Ammon's horn (tissue), 1 donor: ENCODE measurements at regions not wholly inside any gene's neighbourhood (a gene's known extent, or its start where the extent isn't known, plus 50 kb on each side); places are given as distances from the start of the nearest gene placed in this dataset.
A peak's percentile ranks its signal among the peaks of the same experiment; 100 is the strongest.
"Not testable (repeated sequence)": the region's sequence is repeated elsewhere in the genome, so short reads cannot be mapped to it uniquely, and the experiment has no call there.

ENCODE experiments used
- DNase-seq: peaks from one replicate; pipeline ENCODE4 v3.0.0-alpha.2; 2016; ENCODE audit warnings: low spot score

DNA sequence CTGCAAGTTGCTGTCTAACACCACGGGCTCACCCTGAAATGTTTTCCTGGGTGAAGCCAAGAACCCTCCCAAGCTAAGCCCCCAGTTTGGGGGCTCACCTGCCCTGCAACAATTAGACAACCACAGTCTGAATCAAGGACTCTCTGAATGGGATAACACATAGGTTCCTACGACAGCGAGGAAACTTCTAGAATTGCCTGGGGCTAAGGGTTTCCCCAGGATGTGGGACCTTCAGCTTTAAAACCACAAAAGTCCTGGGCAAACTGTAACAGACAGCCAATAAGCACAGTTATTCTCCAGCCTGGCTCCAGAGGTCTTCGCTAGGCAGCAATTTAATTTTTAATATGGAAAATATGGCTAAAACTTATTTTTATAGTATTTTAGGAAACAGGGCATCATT, 162.6 kb downstream of the PRKX start:
- no peak for DNase-seq

DNA sequence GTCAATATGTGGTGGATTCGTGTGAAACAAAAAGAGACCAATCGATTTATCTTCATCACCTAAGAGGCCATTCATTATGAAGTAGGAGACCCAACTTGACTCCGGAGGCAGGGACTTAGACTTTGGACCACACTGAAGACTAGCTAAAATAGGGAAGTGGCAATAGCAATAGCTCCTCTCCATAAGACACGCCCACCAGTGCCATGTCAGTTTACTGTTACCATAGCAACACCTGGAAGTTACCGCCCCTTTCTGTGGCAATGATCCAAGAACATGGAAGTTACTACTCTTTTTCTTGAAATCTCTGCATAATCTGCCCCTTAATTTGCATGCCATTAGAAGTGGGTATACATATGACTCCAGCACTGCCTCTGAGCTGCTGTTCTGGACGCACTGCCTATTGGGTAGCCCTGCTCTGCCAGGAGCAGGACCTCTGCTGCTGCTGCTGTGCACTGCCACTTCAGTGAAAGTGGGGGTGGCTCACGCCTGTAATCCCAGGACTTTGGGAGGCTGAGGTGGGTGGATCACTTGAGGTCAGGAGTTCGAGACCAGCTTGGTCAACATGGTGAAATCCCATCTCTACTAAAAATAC, 163.2 kb downstream of the PRKX start:
- DNase-seq: no peak

DNA sequence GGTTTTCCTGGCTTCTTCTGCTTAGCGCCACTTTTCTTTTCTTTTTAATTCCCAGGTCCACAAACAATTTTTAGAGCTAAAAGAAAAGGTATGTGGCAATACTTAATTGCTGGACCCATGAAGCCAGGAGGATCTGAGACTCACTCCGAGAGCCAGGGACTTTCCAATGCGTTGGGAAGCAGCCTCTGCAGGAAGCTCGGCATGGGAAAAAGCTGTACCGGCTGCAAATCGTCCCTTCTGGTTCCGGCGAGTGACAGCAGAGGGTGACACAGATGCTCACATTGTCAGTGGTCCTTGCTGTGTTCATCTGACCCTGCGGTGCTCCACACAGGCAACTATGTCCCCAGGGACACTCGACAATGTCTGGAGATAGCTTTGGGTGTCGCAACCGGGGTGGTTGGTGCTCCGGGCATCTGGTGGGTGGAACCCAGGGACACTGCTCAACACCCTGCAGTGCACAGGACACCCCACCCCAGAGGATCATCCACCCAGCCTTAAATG, 164.0 kb downstream of the PRKX start:
- DNase-seq: peak; percentile 5

DNA sequence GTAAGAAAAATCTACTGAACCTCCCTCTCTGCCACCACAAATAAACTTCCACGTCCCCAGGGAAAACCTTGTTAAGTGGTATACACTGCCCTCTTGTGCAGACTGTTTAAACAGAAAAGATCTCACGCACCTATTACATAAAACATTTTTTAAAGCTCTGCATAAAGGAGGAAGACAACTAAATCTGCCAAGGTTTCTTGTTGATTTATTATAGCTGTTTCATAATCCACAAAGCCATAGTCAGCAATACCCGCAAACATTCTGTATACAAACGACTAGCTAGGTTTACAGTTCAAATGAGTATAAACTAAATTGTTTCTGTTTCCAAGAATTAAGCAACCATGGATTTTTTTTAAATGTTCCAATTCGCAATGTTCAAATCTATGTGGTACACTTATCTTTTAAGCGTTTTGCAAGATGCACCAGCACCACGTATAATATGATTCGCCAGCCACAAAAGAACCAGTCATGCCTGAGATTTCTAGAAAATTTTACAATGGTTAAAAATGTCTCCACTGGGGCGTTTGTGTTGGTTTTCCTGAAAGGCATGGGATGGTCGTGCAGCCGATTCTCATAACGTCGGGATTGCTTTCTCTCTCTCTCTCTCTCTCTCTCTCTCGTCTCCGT, 164.6 kb downstream of the PRKX start:
- peak; percentile 22 for DNase-seq

DNA sequence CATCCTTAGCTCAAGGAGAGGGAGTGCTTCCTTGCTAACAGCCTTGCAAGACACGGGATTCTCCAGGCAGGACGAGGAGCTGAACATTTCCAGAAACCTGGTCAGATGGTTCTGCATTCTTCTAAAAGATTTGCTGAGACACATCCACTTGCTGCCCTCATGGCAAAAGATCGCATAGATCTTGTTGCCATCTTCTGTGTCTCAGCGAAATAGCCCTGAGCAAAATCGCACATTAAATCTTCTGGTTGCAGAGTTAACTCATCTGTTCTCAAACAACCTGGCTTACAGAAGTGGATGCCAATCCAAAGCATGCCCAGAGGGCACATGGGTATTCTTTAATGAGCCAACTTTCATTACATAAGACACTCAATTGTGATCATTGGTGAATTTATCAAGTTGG, 167.5 kb downstream of the PRKX start:
- DNase-seq: no peak

DNA sequence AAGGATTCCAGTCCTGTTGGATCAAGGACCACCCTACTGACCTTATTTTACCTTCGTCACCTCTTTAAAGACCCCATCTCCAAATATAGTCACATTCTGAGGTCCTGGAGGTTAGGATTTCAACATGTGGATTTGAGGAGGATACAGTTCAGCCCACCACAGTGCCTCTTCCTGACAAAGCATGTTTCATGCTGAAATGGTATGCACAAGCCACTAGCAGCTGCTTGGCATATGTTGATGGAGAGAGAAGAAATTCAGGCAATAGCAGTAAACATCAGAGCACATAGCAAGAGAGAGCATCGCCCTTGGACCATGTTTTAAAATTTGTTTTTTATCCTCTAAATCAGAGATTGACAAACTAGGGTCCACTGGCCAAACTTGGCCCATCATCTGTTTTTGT, 172.1 kb downstream of the PRKX start:
- DNase-seq: no peak

DNA sequence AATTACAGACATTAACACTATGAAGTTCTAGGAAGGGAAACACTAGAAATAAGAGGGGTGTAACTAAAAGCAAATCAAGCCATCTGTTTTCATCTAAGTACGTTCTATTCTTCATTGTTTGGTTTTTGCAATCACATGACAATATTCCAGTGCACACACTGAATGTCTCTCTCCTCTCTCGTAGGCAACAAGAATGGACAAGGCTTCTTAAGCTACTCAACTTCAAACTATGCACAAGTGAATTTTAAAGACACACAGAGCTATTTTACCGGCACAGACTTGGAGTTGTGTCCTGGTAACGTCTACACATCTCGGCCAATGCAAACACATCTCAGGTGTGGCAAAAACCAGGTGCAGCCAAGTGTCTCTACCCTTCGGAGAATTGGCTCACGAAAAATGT, 173.3 kb downstream of the PRKX start:
- DNase-seq: no peak

DNA sequence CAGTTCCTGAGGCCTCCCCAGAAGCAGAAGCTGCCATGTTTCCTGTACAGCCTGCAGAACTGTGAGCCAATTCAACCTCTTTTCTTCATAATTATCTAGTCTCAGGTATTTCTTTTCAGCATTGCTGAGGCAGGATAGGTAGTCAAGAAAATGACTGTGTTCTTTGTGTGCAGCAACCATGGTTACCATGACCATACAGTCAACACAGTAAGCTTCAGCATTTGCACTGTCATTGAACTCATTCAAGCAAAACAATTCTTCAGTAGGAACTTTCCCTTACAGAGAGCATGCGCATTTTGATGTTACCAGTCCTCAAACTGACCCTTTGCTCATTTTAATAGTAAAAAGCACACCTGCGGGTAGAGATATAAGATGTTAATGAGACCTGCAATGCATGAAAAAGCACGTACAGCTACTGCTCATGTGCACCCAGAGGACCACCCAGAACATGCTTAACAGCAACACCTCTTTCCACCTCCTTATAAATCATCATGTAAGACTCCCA, 180.8 kb downstream of the PRKX start:
- DNase-seq: no peak

DNA sequence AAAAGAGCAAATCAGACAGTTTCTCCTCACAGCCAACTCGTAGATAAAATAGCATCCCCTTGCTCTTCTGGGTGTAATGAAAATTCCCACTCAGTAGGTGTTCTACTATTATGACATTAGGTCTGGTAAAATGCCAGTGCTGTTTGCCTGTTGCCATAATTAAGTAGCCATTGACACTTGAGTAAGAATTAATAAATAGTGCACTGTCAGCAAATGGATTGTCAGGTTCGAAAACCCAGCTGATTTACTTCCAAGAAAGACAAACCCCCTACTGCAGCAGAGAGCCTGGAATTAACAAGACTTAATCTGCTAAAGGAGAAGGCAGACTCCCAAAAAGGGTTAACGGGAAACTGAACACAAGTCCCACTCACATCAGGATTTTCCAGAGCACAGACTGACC, 182.0 kb downstream of the PRKX start:
- DNase-seq: not testable (repeated sequence)

DNA sequence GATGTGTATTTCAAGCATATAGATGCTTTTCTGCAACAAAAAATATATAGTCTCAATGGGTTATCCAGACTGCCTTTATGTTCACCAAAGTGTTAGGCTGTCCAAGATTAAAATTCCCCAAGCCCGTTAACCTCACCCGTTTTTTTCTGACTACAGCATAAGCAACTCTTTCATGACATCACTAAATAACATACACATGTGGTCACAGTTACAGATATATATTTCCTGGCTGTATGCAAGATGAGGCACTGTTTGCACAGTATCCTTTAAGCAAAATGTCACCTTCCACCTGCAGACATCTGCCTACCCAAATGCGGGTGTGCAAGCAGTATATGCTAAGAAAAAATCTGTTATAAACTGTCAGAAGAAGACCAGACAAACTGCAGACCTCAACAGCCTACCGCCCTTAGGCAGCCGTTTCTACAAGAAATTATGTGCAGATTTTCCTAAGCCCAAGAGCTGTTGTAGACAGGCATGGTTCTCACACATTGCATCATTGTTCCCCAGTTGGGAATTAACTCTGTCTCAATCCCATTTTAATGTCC, 183.1 kb upstream of the MXRA5 start:
- no peak for DNase-seq

DNA sequence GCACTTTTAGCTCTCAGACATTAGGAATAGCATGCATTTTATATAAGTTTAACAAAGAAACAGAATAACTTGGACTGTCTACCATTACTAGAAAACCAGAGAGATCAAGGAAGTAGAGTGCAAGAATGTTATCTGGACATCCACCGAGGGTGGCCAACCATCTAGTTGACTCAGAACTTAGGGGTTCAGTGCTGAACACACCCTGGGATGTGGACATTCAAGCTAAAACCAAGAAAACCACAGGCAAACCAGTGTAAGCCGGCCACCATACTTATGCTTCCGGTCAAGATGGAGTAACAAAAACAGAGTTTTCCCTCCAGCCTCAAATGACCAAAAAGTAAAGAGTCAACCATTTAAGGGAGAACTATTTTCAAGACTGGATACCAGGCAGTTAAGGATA, 181.4 kb upstream of the MXRA5 start:
- DNase-seq: no peak

DNA sequence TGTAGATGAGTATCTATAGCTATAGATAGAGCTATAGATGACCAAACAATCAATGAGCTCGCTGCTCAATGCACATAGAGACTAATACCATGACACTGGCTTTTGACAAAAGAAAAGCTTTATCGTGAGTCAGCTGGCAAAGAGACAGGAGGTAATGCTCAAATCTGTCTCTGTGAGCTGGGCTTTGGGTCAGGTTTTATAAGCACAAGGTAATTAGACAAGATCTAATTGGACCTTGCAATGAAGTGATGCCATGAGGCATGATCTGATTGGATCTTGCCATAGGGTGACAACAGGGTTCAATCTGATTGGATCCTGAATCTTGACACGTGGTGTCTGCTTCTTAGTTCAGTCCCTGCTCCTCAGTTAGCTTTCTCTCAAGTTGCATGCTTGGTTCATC, 180.7 kb upstream of the MXRA5 start:
- DNase-seq: no peak

DNA sequence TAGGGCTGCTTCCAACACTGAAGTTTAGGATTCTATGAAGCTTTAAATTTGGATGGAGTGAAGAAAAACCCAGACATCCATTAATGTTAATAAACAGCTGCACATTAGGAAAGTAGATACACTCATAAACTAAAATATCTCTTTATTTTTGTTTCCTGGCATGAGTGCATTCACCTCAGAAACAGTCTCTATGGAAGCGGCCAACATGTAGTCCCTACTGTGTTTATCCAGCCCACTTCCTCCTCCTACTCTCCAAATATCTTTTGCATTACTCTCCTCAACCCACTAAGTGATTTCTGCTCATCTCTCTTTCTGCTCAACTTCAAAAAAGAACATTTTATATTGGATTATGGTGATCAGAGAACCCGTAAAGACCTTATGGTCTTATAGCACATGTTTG, 180.3 kb upstream of the MXRA5 start:
- DNase-seq: no peak

DNA sequence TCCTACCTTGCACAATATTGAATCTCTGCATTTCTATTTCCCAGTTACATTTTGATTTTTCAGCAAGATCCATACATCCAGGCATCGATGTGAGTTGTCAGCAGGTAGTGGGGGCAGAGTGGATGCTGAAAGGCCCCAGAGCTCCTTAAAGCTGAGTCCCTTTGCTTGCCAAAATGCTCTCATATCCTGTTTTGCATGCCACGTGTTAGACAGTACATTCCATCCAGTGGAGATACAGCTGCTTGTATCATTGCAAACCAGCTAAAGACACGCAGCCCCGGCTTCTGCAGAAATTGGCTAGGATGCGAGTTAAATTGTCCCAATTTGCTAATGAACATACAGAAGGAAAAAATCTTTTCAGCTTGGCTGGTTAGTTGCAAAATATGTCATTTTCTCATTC, 179.6 kb upstream of the MXRA5 start:
- no peak for DNase-seq

DNA sequence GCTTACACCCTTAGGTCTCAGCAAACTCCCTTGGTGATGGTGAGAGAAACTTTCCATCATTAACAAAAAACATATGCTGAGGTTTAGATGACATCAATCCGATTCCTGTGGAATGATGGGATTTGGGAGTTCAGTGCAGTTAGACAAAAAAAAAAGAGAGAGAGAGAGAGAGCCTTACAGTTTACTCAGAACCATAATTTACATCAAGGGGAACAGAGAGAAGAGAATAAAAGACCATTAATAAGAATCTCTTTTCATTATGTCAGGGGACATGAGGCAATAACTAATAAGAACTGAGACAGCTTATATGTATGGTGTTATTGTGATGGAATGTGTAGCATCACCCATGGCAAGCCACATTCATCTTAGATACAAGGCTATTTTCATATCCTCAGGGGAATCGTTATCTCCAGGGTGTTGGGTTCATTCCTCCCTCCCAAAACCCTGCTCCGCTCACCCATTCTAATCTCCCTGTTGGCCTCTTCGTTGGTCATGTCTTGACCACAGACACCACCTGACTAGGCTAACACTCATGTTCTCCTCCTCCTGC, 175.7 kb upstream of the MXRA5 start:
- DNase-seq: no peak

DNA sequence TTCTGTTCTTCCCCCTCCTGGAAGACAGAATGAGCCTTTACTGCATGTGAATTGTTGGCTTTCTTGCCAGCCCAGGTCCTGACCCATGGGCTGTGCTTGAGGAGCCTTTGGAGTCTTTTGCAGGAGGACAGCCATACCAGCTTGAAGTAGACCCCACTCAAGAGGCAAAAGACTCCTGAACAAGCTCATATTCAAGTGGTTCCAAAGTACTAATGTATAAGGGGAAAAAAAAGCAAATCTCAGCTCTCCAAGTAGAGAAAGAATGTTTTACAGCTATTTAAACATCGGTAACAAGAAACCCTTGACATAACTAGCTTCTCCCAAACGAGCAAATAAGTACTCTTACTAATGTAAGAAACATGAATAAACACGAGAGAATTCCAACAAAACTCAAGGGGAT, 174.9 kb upstream of the MXRA5 start:
- DNase-seq: no peak

DNA sequence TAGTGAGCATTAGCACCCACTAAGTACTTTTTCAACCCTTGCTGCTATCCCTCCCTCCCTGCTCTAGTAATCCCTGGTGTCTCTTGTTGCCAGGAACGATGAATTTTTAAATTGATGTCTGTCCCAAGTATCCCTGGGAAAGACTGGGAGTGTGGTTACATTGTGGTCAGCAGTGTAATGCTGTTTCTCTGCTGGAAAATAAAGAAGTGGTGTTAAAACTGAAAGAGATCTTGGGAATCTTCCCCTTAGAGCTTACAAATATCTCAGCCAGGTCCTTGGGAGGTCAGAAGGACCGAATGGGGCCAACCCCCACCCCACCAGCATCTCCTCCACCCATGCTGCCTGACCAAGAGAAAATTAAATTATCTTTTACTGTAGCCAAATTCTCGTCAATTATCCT, 174.5 kb upstream of the MXRA5 start:
- DNase-seq: no peak

DNA sequence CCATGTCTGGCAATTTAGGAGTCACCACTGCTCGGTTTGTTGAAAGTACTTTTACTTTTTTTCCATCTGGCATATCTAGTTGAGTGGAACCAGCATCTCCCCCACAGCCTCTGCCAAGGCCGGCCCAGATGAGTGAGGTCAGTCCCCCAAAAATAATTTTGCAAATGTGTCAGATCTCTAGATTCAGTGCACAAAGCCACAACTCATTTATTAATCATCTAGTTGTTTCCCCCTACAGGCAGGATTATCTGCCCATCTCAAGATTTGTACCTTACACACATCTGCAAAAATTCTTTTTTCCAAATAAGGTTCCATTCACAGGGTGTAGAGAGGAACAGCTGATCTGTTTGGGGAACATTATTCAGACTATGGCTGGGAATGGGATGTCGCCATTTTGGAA, 174.0 kb upstream of the MXRA5 start:
- no peak for DNase-seq

DNA sequence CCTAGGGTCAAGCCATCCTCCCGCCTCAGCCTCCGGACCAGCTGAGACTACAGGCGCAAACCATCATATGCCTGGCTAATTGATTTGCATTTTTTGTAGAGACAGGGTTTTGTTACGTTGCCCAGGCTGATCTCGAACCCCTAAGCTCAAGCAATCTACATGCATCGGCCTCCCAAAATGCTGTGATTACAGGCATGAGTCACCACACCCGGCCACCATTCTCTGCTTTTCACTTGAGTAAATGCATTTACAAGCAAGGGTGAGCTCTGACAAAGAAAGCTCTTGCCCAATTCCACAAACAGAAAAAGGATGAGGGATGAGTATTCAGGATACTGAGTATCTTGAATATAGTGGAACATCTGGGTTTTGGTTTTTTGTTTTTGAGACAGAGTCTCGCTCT, 172.9 kb upstream of the MXRA5 start:
- DNase-seq: not testable (repeated sequence)

DNA sequence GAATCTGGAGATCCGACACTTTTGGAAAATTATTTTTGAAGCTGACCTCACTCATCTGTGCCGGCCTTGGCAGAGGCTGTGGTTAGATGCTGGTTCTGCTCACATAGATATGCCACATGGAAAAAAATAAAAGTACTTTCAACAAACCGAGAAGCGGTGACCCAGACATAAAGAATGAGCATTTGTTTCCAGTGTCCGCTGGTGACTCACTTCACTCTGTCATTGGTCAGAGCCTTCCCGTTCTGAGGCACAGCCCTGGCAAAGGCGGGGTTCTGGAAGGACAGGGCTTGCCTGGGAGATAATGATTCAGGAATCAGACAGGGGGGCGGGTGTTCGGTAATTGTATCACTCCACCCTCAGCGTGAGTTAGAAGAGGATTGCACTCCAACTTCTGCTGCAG, 172.4 kb upstream of the MXRA5 start:
- no peak for DNase-seq

DNA sequence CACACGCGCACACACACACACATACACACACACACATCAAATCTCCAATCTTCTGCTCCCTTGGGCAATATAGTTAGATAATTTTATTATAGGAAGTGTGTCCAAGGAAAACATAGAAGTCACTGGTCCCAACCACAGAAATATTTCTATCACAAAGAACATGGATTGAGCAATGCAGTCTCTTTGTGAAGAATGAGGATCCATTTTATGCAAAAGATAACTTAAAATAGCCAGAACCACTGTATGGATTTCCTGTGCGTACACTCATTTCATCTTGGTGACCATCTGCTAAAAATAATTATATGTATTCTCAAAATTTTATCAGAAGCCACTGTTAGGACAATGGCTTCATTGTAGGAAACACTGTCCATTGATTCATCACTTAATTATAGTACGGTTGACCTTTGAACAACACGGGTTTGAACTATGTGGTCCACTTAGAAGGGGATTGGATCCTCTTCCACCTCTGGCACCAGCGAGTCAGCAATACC, 169.6 kb upstream of the MXRA5 start:
- no peak for DNase-seq

DNA sequence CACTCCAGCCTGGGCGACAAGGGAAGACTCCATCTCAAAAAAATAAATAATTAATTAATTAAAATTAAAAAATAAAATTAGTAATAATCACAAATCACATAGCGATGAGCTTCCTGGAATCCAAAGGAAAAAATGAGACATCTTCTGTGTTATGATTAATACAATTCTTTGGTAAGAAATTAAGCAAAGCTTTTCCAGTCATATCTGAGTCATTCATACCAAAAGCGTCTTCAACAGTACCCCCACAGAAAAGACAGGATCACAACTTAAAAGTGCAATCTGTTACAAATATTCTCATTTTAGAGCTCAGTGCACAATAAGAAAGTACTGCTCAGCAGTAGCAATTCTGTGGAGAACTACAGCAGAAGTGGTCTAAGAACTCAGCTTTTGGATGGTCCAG, 168.5 kb upstream of the MXRA5 start:
- DNase-seq: no peak

DNA sequence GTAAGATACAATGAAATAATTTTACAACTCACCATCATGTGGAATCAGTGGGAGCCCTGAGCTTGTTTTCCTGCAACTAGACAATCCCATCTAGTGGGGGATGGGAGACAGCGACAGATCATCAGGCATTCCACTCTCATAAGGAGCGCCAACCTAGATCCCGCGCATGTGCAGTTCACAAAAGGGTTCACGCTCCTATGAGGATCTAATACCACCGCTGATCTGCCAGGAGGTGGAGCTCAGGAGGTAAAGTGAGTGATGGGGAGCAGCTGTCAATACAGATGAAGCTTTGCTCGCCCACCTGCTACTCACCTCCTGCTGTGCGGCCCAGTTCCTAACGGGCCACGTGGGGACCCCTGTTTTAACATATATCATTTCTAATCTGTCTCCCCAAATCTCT, 165.7 kb upstream of the MXRA5 start:
- DNase-seq: not testable (repeated sequence)
